Frontal cortex (tissue), 3 donors: ENCODE measurements at regions not wholly inside any gene's neighbourhood (a gene's known extent, or its start where the extent isn't known, plus 50 kb on each side); places are given as distances from the start of the nearest gene placed in this dataset.

ENCODE experiments used
- DNase-seq, 2 donors: peaks; one replicate each; pipeline ENCODE4 v3.0.0; 2012; ENCODE audit warnings: low spot score in 2 of 2
- FAIRE-seq: peaks from 2 replicates; lab custom pipeline; 2012; peaks lifted over from hg19 to GRCh38; lab: Jason Lieb, UNC
- donor health status: control.
- donor health status: control.
- donor health status: control.

DNA sequence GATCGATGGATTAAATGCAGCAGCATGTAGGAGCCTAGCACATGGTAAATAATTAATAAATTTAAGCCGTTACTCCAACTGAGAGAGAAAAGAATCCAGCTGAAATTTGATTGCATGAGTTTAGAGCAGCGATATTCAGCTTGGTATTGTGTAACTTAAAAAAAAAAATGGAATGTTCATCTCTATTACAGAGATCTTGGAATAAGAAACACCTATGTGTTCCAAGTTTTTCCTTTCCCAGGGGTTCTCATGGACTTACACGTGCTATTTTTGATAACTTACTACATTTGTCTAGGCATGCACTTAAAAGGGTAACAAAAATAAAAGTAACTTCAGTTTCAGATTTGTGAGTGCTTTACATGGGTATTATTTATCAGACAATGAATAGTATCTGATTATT is 122.8 kb downstream of the RASSF9 start:
- DNase-seq (no peak), FAIRE-seq (no peak)

DNA sequence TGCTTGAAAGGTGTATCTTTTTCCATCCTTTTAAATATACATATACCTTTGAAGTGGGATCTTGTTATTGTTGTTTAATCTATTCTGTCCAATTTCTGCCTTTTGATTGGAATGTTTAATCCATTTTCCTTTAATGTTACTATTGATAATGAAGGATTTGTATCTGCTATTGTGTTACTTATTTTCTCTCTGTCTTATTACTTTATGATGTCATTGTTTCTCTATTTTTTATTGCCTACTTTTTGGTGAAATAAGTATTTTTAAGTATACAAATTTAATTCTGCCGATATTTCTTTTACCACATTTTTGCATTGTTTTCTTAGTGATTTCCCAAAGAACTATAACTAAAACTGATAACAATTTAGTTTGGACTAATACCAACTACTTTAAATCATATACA is 121.8 kb downstream of the RASSF9 start:
- FAIRE-seq (no peak), DNase-seq (no peak)

DNA sequence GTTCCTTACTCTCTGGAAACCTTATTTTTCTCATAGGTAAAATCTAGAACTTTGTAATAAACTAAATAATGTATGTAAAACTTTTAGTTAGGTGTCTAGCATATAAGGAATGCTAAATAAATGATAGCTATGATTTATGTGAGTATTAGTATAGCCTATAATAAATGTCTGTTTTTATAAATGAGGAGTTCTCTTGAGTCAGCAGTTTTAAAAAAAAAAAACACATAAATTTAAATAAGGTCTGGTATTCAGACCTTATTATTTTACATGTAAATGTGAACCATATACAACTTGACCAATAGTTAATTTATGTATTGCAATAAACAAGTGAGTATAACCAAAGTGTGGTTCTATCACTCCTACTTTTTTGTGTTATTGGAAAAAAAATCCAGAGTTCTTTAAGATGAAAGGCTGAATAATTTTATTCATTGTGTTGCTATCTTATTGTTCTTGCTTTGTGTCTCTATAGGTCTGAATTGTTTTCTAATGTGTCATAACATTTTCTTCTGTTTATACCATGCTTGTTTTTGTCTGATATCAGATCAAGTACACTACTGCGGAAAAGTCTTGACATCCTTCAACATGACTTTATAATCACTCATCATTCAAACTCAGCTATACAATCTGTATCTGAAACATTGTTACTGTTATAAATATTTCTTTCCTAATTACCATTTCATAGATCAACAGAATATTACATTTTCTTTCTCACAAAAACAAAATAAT is 115.7 kb downstream of the RASSF9 start:
- FAIRE-seq (no peak), DNase-seq (no peak)

DNA sequence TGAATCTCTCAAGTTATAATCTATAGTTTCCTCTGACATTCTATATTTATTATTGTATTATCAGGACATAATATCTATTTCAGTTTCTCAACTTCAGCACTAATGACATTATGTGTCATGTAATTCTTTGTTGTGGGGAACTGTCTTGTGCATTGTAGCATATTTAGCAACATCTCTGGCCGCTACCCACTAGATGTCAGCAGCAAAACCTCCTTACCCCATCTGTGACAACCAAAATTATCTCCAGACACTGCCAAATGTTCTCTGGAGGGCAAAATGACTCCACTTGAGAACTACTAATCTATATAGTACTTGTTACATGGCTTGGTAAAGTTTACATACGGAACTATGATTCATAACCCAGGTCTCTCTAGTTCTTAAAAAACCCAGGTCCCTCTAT is 110.2 kb downstream of the RASSF9 start:
- DNase-seq (no peak), FAIRE-seq (no peak)

DNA sequence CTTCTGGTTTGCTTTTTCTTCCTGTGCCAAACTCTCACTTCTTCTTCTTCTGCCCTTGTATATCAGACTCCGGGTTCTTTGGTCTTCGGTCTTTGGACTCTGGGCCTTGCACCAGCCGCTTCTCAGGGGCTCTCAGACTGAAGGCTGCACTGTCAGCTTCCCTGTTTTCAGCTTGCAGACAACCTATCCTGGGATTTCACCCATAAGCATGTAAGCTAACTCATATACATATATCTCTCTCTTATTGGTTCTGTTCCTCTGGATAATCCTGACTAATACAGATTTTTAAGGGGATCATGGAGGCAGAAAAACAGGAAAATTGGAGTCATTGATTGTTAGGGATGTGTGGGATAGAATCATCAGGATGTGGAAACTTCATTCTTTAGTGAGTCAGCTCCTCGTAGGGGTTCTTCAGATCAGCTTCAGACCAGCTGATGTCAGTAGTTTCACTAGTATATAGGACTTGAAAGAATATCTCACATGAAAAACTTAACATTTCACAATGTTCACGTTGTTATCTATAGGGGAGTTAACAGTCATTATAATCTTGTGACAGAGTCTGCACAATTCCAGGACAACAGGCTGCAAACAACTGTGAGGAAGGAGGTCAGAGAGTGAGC is 102.9 kb downstream of the RASSF9 start:
- no peak for DNase-seq

DNA sequence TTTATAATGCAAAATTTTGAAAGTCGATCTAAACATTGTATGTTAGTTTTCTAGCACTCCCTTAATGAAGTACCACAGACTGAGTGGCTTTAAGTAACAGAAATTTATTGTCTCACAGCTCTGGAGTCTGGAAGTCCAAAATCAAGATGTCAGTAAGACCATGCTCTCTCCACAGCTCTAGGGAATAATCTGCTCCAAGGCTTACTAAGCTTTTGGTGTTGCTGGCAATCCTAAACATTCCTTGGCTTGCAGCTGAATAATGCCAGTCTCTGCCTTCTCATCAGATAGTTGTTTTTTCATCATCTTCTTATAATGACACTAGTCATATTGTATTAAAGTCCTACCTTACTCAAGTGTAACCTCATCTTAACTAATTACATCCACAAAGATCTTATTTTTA is 102.2 kb downstream of the RASSF9 start:
- DNase-seq (no peak), FAIRE-seq (no peak)

More for the DNA sequence above, 102.9 kb downstream of the RASSF9 start:
- no peak for FAIRE-seq

DNA sequence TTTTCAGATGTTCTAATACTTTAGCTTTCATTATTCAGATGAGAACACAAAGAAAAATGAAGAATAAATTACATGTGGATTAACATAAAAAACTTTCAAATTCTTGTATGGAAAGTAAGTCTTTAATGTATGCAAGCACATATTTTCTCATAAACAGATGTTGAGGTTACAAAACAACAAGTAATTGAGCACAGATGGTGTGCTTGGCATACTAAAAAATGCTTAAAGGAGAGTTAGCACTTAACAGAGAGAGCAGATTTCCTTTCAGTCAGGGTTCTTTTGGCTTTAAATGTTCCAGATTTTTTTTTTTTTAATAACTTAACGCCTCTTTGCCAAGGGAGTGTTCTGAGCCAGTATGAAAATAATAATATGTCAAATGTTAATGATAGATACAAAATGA is 96.0 kb downstream of the RASSF9 start:
- no peak for FAIRE-seq
- no peak for DNase-seq

DNA sequence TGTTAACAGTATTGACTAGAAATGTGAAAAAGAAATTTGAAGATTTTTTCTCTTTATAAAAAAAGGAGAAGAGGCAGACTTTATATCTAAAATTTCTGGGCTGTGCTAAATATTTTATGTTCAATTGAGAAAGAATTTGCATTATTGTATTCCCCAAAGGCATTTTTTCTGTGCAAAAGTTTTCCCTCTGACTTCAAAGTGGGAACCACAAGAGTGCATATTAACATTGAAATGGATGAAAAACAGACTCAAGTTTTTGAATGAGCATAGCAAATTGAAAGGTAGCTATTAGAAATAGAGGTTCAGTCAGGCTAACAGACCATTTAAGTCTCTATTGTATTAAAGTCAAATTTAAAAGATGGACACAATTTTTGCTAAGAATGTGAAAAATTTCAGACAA is 95.2 kb downstream of the RASSF9 start:
- FAIRE-seq (no peak), DNase-seq (no peak)

DNA sequence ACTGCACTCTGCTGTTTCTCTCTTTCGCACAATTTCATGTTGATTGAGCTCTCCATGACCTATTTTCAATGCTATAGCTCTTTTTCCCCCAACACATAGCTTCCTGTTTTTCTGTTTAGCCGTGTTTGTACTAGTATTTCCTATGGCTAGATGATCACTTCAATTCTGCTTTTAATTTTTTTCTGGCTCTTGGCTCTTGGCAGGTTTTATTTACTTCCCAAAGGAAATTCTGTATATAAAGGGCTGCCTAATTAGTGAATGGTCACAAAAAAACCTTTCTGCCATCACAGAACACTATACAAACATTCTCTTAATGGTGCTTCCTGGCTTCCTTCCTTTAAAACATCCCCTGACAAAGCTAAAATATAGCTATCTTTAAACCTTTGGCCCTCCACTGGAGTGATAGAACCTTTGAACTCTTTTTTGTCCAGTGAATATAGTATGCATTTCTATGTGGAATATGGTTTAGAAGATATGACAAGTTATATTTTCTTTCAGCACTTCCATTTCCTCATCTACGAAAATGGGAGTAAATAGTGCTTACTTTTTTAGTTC is 88.2 kb downstream of the RASSF9 start:
- no peak for DNase-seq
- no peak for FAIRE-seq
